SKM-1 (cell line): ENCODE measurements at regions not wholly inside any gene's neighbourhood (a gene's known extent, or its start where the extent isn't known, plus 50 kb on each side); places are given as distances from the start of the nearest gene placed in this dataset.

ENCODE experiments used
- DNase-seq: peaks from one replicate; lab custom pipeline; 2025; ENCODE audit not compliant: unreplicated experiment; lab: John Stamatoyannopoulos, UW

DNA sequence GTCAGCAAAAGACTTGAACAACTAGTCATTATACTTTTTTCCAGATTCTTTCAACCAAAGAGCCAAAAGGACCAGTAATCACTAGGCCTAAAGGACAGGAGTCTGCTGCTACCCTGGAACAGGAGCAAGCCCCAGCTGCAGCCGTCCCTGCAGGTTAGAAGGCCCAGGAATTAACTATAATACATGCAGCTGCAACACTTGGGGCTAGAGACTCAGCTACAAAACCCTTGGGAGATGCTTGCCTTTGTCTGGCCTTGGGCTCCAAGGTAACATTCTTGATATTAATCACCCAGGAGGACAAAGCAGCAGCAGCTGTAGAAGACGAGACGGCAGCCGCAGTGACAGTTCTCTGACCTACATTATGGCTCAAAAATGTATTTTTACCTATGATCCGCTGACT, 841.2 kb upstream of the ADGRL4 start:
- DNase-seq = no peak

DNA sequence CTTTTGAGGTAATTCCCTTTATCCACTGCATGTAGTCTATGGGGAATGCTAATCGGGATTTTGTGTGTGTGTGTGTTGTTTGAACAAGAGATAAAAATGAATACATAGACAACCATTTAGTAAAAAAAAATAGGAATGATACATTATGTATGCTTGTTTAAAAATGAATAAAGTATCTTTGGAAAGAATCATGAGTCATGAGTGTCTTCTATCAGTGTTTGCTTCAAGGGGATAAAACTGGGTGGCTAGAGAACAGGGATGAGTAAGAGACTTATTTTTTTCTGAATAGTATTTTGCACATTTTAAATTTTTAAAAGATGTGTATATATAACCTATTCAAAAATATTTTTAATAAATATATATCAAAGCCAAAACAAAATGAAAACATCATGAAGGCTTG, 839.4 kb upstream of the ADGRL4 start:
- DNase-seq = no peak

DNA sequence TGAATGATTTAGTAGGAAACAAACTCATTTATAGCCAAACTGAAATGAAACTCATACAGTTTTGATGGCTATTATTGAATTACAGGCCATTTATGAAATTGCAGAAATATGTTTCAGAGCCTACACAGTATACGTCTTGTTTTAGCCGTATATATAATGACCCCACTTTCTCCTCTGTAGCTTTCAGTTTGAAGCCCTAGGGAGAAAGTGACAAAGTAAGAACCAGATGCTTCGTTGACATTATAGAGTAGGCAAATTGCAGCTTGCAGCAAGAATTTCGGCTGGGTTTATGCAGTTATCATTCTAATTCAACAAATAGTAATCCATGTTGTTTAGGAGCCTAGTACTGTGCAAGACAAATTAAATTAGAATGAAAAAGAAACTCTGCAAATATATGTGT, 836.3 kb upstream of the ADGRL4 start:
- DNase-seq = no peak

DNA sequence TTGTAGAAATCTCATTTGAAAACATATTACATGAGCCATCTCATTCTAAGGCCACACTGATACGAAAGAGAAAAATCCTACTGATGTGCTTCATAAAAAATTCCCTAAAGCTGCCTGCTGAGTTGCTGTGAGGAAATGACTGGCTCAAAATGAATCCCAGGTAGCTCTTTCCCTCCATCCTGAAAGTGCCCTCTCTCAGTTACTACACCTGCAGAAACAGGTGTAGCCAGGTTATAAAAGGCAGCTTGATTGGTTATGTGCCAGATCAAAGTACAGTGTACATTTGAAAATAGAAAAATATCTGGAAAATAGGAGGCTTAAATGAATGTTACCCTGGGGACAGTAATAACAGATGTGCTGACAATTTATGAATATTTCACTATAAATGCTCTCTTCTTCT, 833.4 kb upstream of the ADGRL4 start:
- no peak for DNase-seq

DNA sequence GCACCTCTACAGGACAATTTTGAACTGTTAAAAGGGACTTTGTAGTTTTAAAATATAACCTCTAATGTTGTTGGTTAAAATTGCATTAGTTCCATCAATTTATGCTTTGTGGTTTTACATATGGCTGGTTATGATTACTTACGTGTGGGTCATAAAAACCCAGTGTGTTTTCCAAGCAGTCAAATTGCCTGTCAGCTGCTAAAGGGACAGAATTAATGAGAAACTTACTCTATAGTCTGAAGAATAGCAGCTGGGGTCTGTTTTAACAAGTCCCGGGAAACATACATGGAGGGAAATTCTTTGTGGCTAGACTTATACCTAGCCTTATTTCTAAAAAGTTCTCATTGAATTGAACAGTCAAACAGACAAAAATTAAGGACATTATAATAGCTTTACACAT, 820.9 kb upstream of the ADGRL4 start:
- no peak for DNase-seq

DNA sequence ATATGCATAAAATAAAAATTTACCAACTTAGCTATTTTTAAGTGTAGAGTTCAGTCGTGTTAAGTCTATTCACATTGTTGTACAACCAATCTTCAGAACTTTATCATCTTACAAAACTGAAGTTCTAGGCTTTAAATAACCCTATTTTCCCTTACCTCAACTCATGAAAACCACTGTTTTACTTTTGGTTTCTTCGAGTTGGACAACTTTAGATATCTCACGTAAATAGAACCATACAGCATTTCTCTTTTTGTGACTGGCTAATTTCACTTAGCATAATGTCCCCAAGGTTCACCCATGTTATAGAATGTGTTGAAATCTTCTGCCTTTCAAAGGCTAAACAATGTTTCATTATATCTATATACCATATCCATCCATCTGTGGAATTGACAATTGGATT, 819.0 kb upstream of the ADGRL4 start:
- DNase-seq = no peak

DNA sequence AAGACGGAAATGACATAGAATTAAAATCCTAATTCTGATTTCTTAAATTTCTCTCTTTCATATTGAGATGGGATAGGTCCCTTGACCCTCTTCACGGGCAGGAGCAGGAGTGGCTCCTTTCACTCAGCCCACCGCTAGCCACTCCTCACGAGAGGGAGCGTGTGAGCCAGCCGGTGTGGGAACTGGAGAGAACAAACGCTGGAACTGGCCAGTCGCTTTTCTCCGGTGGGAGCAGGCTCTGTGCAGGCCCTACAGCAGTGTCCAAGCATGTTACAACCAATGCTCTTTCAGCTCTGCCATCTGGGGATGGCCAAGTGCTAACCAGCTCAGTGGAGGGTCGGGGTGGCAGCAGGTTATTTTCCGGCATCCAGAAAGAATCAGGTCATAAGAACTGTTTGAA, 815.5 kb upstream of the ADGRL4 start:
- DNase-seq = no peak

DNA sequence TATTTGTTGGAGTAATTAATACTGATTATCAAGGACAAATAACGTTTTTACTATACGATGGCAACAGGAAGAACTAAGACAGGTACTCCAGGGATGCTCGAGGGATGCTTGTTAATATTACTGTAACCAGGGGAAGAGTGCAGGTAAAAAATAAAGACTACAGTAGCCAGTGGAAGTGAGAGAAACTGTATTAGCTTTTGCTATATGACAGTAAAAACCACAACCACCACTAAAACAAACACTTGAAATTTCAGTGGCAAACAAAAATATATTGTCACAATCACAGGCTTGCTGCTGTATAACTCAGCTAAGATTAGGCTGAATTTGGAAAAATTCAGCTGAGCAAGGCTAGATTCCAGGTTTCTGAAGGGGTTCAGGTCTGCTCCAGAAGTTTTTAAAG, 812.6 kb upstream of the ADGRL4 start:
- DNase-seq = no peak

DNA sequence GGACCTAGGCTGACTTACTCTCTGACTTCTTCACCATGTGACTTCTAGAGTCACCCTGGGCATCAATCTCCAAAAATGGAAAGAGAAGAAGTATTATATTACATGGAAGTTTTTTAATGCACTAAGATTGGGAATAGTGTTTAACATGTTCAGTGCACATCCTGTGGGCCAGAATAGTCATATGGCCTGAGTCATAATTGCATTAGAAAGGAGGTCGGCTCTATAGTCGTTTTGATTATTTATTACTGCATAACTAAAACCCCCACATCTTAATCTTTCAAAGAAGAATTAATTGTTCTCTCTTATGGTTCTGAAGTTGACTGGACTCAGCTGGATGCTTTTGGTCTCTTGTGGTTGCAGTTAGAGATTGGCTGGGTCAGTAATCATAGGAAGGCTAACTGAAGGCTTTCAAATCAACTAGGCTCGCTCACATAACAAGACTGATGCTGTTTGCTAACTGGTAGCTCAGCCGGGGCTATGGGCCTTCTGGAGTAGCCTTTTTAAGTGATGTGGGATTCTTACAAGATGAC, 810.6 kb upstream of the ADGRL4 start:
- DNase-seq = no peak

DNA sequence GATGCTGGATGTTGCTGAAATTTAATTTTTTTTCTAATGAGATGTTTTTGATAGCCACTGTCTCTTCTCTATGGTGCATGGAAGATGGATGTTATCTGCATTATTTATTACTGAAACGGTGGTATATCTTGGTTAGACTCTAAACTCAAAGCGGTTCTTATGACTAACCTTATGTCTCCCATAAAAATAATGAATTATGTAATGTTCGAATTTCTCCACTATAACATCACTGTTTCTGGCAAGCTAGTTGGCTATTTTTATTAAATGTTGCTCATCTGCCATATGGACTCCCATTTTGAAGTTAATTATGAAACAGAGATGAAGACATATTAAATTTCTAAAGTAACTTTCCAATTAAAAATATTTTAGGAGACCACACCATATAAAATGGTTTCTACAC, 808.6 kb upstream of the ADGRL4 start:
- DNase-seq = no peak

DNA sequence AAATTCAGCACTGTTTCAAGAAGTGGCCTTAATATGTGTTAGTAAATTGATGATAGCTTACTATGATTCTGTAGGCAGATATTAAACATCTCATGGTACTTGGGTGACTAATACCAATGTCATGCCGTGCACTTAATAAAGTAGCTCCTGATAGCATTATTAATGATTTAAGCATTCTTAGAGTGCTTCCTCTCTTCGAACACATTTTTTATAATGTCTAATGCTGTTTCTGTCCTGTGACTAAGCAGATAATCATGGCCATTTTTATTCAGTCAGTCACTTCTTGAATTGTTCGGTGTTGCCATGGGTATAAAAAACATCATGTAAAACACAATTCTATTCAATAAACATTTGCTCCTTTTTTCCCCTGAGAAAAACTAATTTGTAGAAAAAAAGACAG, 804.6 kb upstream of the ADGRL4 start:
- no peak for DNase-seq

DNA sequence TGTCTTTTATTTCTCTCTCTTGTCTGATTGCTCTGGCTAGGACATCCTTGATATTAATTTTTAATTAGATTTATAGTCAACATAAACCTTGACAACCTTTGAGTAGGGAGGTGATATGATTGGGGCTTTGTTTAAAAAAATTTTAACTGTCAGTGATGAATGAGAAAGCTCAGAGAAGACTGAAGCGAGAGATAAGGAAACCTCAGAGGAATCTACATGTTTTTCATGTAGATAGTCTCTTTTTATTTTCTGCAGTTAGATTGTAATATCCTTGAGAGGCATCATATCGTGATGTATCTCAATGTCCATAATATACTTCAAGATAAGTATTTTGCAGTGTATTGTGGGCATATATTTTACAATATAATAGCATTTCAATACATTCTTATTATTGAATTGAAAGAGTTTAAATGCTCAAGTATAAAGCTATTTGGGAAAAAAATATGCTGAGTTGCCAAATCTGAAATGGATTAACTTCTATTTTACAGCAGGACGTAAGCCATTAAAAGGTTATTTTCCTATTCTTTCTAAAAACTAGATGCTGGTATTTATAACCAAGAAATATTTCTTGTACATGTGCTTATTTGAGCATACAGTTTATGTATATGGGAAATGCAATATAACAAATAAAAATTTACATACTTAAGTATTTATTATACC, 802.4 kb upstream of the ADGRL4 start:
- no peak for DNase-seq

DNA sequence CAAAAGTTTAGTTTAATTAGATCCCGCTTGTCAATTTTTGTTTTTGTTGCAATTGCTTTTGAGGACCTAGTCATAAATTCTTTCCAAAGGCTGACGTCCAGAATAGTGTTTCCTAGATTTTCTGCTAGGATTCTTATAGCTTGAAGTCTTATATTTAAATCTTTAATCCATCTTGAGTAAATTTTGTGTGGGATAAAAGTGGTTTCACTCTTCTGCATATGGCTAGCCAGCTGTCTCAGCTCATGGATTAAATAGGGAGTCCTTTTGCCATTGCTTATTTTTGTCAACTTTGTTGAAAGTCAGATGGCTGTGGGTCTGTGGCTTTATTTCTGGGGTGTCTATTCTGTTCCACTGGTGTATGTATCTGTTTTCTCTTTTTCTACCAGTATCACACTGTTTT, 801.3 kb upstream of the ADGRL4 start:
- no peak for DNase-seq

DNA sequence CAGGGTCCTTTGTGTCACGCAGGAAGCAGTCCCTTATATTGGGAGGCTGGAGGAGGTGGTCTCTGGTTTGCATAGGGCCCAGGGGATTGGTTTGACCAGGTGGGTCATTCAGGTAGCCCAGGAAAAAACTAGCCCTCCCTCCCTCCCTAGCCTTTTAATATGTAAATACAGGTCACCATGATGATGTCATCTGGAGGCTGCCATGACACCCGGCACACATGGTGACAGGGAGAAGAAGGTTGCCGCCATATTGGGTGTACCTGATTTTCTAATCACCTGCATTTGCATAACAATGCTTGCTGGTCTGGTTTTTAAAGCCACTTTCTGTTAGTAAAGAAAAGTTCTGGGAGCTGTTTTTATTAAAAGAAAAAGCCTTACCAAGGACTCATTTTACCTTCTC, 791.0 kb upstream of the ADGRL4 start:
- DNase-seq = no peak

DNA sequence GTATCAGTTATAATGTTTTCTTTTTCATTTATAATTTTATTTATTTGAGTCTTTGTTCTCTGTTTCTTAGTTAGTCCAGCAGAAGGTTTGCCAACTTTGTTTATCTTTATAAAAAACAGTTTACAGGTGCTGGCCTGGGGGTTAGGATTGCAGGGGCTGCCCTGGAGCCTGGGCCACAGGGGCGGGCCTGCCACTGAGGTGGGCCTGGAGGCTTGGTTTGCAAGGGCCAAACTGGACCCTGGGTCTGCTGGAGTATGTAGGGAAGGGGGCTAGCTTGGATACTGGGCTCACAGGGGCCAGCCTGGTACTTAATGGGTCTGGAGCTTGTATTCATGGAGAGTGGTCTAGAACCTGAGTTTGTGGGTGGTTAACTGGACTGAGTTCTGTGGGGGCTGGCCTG, 789.9 kb upstream of the ADGRL4 start:
- DNase-seq = no peak

DNA sequence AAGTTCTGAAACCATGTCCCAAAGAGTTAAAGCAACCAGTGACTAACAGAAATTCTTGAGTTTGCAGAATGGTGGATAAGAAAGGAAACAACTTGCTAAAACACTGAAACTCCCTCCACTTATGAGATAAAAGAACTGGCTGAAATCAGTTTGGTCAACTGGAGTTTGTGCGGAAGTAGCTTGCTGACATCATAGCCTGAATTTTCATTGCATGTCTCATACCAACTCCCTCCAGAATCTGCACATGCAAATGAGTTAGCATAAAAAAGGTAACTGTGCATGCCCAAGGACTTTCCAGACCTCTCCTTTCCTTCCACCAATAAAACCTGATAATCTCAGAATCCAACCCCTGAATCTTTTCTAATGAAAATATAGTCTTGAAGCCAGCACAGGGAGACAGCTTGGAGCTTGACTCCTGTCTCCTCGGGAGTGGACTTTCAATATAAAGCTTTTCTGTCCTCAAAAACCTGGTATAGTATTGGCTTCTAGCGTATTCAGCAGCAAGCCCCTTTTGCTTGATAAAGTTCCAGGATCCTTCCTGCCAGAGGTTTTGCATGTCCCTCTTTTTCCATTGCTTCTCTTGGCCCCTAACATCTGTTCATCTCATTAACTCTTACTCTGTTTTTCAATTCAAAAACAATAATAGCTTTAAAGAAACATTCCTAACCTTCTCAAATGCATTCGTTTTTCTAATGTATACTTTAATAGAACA, 785.8 kb upstream of the ADGRL4 start:
- no peak for DNase-seq

DNA sequence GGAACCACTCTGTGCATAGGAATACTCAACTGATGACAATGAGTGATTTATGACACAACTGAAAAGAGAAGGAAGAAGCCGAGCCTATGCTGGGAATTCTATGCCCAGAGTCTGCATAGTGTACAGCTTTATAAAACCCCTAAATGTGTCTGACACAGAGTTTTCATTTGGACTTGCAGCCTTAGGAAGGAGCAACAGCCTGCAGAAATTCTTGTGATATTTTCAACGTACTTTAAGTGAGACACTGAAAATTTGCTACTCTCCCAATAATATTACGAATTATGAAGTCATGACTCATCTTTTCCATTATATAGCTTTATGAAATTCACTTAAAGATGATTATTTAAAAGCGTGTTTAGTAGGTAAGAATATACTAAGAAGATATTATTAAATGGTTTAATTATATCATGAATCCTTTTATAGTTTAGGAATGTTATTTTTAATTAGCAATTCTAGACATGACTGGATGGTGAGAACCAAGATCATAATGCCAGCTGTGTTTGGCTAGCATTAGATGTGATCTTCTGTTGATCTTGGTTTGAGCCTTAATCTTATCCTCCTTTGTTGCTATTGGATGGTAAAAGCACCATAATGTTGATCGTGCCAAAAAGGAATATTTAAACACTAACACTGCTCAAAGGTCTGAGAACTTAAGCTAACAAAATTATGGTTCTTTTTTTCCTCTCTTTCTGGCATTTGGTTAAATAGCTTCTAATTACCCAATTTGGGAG, 785.1 kb upstream of the ADGRL4 start:
- no peak for DNase-seq

DNA sequence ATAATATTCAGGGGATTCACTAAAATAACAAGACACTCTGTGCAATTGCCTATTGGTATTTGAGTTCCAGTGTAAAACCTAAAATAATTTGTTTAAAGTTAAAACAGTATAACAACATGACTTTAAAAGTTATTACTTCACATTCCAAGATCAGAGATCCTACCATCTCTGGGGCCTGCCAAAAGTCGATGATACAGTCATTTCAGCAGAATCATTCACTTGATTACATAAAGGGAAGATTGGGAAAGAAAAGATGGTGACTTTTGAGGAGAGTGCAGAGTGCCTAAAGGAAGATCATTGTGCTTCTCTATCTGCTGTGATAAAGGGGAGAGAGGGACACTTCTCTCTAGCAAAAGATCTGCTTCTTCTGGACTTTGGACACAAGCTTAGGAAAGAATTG, 784.4 kb upstream of the ADGRL4 start:
- DNase-seq = no peak

DNA sequence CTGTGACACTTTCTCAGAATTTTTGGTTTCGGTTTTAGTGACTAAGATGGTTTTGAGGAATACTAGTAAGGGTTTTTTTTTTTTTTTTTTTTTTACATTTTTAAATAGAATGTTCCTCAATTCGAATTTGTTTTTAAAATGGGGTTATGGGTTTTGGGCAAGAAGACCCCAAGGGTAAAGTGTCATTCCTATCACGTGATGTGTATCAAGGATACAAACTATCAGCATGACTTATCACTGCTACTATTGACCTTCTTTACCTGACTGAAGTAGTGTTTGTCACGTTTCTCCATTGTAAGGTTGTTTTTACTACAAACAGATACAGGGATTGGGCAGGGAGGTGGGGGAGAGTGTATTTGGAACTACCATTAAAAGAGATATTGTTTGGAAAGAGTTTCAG, 781.1 kb upstream of the ADGRL4 start:
- DNase-seq = no peak

DNA sequence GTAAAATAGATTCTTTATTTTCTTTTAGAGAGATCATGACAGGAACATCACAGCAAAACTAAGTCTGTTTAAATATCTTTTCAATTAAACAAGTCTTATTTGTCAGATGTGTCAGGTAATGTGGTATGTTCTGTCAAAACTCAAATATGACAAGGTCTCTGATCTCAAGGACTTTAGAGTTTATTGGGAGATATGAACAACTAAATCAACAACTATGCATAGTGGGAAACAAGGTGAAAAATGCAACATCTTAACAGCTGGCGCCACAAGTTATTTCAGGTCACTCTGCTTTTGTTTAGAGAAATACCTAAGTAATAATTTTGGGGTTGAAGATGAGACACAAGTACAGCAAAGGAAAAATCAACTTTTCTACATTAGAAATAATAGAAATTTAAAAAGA, 779.4 kb upstream of the ADGRL4 start:
- DNase-seq = no peak

DNA sequence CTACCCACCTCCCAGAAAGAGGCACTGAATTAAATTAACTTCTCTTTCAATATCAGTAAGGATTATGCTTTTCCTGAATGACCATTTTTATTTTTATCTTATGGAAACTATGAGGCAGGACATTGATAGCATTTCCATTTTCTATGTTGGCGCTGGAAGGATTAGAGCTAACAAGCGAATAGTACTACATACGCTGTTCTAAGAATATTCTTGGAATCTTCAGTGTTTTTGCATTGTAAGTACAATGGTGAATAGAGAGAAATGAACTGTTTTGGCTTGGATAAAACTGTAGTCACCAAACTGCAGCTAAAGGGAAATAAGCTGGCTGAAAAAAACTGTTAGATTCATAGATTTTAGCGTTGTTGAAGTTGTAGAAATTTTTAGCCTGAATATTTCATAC, 779.0 kb upstream of the ADGRL4 start:
- DNase-seq = no peak

DNA sequence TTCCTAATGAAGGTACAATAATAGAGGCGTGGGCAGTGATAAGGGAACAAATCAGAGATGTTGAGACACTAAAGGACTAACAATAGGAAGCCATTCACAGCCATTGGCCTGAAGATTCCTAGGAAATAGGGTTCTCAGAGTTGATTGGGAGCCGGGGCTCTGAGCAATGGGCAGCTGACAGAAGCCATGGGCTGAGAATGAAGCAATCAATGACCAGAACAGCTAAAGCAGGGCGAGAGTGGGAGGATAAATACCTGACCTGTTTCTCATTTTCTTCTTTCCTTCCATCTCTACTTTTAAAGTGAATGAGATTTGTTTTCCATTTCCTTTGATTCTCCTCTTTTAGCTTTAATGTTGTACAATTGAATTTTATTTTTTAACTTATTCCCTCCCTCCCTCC, 774.7 kb upstream of the ADGRL4 start:
- DNase-seq = no peak
